OCI-LY7 (cell line): ENCODE measurements at regions not wholly inside any gene's neighbourhood (a gene's known extent, or its start where the extent isn't known, plus 50 kb on each side); places are given as distances from the start of the nearest gene placed in this dataset.

Experiments
- BruUV-seq: library from RNA; stranded (reverse); fragments of 400-500 nt; replicated peaks from 2 replicates; lab custom pipeline; 2021; lab: Mats Ljungman, UMichigan
- CTCF ChIA-PET: fragments of 300-600 bp; sonication (Branson Sonifier 250); formaldehyde crosslinking; loops from one replicate; lab custom pipeline; 2022; ENCODE audit warnings: antibody characterized with exemption; ENCODE audit not compliant: unreplicated experiment; lab: Charles Lee
- POLR2A ChIA-PET: fragments of 300-600 bp; sonication (Branson Sonifier 250); formaldehyde crosslinking; loops from one replicate; lab custom pipeline; 2022; ENCODE audit warnings: antibody characterized with exemption; lab: Charles Lee
- DNase-seq: peaks from one replicate; pipeline ENCODE4 v3.0.0-alpha.2; 2015; ENCODE audit warnings: low spot score
- H2AFZ ChIP-seq: fragments of 200-600 bp; sonication (generic), shearing (Covaris generic); 2 replicates; pipeline ENCODE4 v1.6.1; 2014; ENCODE audit warnings: mild to moderate bottlenecking, antibody characterized with exemption, low read length, moderate library complexity
- H3K27ac ChIP-seq: fragments of 200-600 bp; sonication (generic); 2 replicates; pipeline ENCODE4 v1.5.1; 2014; ENCODE audit warnings: mixed run types, low read depth, mild to moderate bottlenecking, moderate library complexity, low read length, inconsistent platforms; ENCODE audit not compliant: poor library complexity, severe bottlenecking
- H3K36me3 ChIP-seq: fragments of 200-600 bp; sonication (generic); 2 replicates; pipeline ENCODE4 v1.6.1; 2014; ENCODE audit warnings: mild to moderate bottlenecking, antibody characterized with exemption, low read length, moderate library complexity, mixed read lengths; ENCODE audit not compliant: insufficient read depth
- H3K4me1 ChIP-seq: fragments of 200-600 bp; sonication (generic); 2 replicates; pipeline ENCODE4 v1.5.1; 2014; ENCODE audit warnings: mild to moderate bottlenecking, low read length; ENCODE audit not compliant: insufficient read depth, poor library complexity, severe bottlenecking
- H3K4me2 ChIP-seq: fragments of 200-600 bp; sonication (generic); 2 replicates; pipeline ENCODE4 v1.6.1; 2014; ENCODE audit warnings: mild to moderate bottlenecking, low read length
- H3K4me3 ChIP-seq: fragments of 200-600 bp; sonication (generic); 2 replicates; pipeline ENCODE4 v1.5.1; 2014; ENCODE audit warnings: mild to moderate bottlenecking, low read depth, low read length; ENCODE audit not compliant: poor library complexity, severe bottlenecking
- H3K79me2 ChIP-seq: fragments of 200-600 bp; sonication (generic); 2 replicates; pipeline ENCODE4 v1.6.1; 2016; ENCODE audit warnings: low read depth, mild to moderate bottlenecking, low read length, moderate library complexity, mixed read lengths; ENCODE audit not compliant: insufficient read depth
- H3K9me2 ChIP-seq: fragments of 200-600 bp; sonication (generic); 2 replicates; pipeline ENCODE4 v1.6.1; 2016; ENCODE audit warnings: mild to moderate bottlenecking, low read length, mixed read lengths; ENCODE audit not compliant: insufficient read depth
- H3K9me3 ChIP-seq: fragments of 200-600 bp; sonication (generic); 2 replicates; pipeline ENCODE4 v1.6.1; 2014; ENCODE audit warnings: mild to moderate bottlenecking, mixed run types, low read length, mixed read lengths
- H4K20me1 ChIP-seq: fragments of 200-600 bp; sonication (generic); 2 replicates; pipeline ENCODE4 v1.6.1; 2014; ENCODE audit warnings: mild to moderate bottlenecking, antibody characterized with exemption, low read length, moderate library complexity, mixed read lengths; ENCODE audit not compliant: insufficient read depth
- EZH2phosphoT487 ChIP-seq: fragments of 200-600 bp; sonication (generic); IDR thresholded peaks from 2 replicates; pipeline ENCODE4 v1.6.1; 2018; ENCODE audit warnings: low read depth, borderline replicate concordance, mild to moderate bottlenecking, mixed run types, antibody characterized with exemption, low read length, moderate library complexity, mixed read lengths
- intact Hi-C: fragments of 100-400 bp; cut with micrococcal nuclease; formaldehyde crosslinking; loops from one replicate; pipeline ENCODE4 v1.10.0; 2022; ENCODE audit not compliant: unreplicated experiment
- TF ChIP-seq, protein P1 (sequence below): fragments of 200-600 bp; sonication (generic); conservative IDR thresholded peaks from 2 replicates; pipeline ENCODE4 v1.5.1; 2014; ENCODE audit warnings: mild to moderate bottlenecking, antibody characterized with exemption, low read length, moderate library complexity, mixed read lengths

DNA sequence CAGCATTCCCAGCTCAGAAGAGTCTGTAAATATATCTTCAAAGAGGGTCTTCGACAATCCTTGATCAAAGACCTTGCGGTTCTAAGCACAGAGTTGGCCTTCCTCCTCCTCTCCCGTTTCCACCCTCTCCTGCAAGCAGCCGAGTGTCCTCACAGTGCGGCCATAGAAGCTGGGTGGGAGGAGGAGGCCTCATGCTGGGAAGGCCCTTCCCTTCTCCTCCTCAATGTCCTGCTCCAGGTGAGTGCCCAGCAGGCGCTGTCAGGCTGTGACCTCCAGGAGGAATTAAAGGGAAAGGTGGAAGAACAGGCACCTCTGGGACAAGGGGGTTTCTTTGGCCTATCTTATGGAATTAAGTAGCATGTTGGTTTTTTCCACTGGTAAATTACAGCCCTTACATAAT lies 674.2 kb upstream of the ARGLU1 start:
- Histone ChIP-seq H3K36me3 (no peaks in the 10 kb centered on the region), H3K9me3 (no peaks in the 10 kb centered on the region), H3K4me1 (no peaks in the 10 kb centered on the region), H3K4me2 (no peak overlapping the region), H2AFZ (no peak overlapping the region), H3K4me3 (no peak overlapping the region), H3K27ac (no peak overlapping the region), H3K79me2 (no peaks in the 10 kb centered on the region), H3K9me2 (no peaks in the 10 kb centered on the region), H4K20me1 (no peaks in the 10 kb centered on the region)
- POLR2A ChIA-PET: no interaction called here
- no peak for DNase-seq
- no peak for TF ChIP-seq EZH2phosphoT487
- TF ChIP-seq, protein P1, sequence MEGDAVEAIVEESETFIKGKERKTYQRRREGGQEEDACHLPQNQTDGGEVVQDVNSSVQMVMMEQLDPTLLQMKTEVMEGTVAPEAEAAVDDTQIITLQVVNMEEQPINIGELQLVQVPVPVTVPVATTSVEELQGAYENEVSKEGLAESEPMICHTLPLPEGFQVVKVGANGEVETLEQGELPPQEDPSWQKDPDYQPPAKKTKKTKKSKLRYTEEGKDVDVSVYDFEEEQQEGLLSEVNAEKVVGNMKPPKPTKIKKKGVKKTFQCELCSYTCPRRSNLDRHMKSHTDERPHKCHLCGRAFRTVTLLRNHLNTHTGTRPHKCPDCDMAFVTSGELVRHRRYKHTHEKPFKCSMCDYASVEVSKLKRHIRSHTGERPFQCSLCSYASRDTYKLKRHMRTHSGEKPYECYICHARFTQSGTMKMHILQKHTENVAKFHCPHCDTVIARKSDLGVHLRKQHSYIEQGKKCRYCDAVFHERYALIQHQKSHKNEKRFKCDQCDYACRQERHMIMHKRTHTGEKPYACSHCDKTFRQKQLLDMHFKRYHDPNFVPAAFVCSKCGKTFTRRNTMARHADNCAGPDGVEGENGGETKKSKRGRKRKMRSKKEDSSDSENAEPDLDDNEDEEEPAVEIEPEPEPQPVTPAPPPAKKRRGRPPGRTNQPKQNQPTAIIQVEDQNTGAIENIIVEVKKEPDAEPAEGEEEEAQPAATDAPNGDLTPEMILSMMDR: no peak
- CTCF ChIA-PET: no interaction called here
- BruUV-seq: no TSS peak
- intact Hi-C loops: no loop called here

GRCh38 chr13:107241381-107241780 lies 673.4 kb upstream of the ARGLU1 start:
- no peak for DNase-seq
- Histone ChIP-seq H3K27ac (no peak overlapping the region), H3K79me2 (no peaks in the 10 kb centered on the region), H3K4me1 (no peaks in the 10 kb centered on the region), H3K4me3 (no peak overlapping the region), H3K9me3 (no peaks in the 10 kb centered on the region), H3K36me3 (no peaks in the 10 kb centered on the region), H4K20me1 (no peaks in the 10 kb centered on the region), H3K9me2 (no peaks in the 10 kb centered on the region), H2AFZ (no peak overlapping the region), H3K4me2 (no peak overlapping the region)
- intact Hi-C loops: no loop called here
- no TSS peak for BruUV-seq
- ChIA-PET CTCF (no interaction called here), POLR2A (no interaction called here)
- TF ChIP-seq, protein P1: no peak
- TF ChIP-seq EZH2phosphoT487: no peak

DNA sequence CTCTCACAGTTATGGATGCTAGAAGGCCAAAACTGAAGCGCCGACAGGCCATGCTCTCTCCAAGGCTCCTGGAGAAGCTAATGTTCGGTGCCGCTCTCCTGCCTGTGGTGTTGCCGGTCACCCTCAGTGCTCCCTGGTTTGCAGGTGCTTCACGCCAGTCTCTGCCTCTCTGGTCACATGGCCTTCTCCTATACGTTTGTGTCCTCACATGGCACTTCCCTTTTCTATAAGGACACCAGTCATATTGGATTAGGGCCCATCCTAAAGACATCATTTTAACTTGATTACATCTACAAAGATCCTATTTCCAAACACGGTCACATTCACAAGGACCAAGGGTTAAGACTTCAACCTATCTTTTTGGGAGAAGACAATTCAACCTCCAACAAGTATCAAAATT lies 671.3 kb upstream of the ARGLU1 start:
- ChIA-PET POLR2A (no interaction called here), CTCF (no interaction called here)
- Histone ChIP-seq H4K20me1 (no peaks in the 10 kb centered on the region), H3K79me2 (no peaks in the 10 kb centered on the region), H3K4me3 (no peak overlapping the region), H3K4me1 (no peaks in the 10 kb centered on the region), H3K4me2 (no peak overlapping the region), H3K36me3 (no peaks in the 10 kb centered on the region), H2AFZ (no peak overlapping the region), H3K27ac (no peak overlapping the region), H3K9me3 (no peaks in the 10 kb centered on the region), H3K9me2 (no peaks in the 10 kb centered on the region)
- intact Hi-C loops: no loop called here
- DNase-seq: no peak
- TF ChIP-seq EZH2phosphoT487: no peak
- TF ChIP-seq, protein P1: no peak
- no TSS peak for BruUV-seq
